AG20443 (cell line): ENCODE measurements at regions not wholly inside any gene's neighbourhood (a gene's known extent, or its start where the extent isn't known, plus 50 kb on each side); places are given as distances from the start of the nearest gene placed in this dataset.
"Not testable (repeated sequence)": the region's sequence is repeated elsewhere in the genome, so short reads cannot be mapped to it uniquely, and the experiment has no call there.

Experiments
- DNase-seq: peaks from one replicate; pipeline ENCODE4 v3.0.0; 2012; ENCODE audit warnings: low spot score, mixed read lengths

DNA sequence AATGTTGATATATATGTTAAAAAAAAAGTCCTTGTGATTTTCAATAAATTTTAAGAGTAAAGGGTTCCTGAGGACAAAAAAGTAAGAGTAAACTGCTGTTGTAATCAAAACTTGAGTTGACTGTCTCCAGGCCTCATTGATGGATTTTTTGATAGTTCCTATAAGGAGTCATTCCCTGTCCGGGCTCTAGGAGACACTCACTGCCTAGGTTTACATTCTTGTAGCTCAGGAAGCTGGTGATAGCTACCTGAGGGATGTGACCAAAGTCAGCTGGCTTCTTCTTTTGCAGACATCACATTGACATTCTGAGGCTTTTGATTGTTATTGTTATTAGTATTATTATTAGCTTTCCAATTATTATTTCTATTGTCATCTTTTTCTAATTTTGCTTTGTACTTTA is 116.5 kb upstream of the FBXL7 start:
- DNase-seq, result peak; percentile 37

DNA sequence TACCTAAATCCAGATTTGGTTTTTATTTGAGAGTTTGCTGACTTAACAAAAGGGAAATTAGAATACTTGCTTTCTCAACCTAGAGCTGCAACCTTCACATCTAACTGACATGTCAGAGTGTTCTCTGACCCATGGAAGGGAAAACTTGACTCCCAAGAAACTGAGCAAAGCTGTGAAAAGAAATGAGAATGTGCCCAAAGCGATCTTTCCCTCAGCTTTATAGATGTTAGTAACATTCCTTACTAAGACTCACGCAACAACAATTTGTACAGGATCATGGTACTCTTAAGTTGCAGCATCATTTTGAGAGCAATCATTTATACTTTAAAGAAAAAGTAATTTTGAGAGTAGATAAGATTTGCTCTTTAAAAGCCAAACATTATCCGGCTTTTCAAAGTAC is 117.0 kb upstream of the FBXL7 start:
- DNase-seq, result no peak

DNA sequence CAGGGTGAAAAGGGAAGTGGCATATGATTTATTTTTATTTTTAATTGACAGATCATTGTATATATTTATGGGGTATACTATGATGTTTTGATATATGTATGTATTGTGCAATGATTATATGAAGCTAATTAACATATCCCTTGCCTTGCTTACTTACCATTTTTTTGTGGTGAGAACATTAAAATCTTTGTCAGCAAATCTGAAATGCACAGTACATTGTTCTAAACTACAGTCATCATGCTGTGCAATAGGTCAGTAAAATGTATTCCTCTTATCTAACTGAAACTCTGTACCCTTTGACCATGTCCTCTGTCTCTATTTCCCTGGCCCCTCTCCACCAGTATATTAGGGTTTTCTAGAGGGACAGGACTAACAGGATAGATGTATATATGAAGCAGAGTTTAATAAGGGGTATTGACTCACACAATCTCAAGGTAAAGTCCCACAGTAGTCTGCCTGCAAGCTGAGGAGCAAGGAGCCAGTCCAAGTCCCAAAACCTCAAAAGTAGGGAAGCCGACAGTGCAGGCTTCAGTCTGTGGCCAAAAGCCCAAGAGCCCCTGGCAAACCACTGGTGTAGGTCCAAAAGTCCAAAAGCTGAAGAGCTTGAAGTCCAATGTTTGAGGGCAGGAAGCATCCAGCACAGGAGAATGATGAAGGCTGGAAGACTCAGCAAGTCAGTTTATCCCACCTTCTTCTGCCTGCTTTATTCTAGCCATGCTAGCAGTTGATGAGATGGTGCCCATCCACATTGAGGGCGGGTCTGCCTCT is 122.2 kb upstream of the FBXL7 start:
- DNase-seq, result no peak

DNA sequence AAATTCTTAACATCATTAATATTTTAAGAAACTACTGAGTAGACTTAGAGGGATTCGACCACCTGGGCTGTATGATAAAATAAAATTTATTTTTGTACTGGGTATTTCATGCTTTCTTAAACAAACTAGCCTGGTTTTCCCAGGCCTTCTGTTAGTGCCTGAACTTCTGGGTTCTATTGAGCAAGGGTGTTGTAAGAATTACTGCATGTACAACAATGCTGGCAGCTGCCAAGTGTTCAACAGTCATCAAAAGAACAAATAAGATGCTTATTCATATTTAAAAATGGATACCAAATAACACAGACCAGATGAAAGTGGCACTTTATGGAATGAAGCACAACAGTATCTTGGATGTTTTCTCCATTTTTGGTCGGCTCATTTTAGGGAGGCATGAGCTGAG is 123.2 kb upstream of the FBXL7 start:
- no peak for DNase-seq

DNA sequence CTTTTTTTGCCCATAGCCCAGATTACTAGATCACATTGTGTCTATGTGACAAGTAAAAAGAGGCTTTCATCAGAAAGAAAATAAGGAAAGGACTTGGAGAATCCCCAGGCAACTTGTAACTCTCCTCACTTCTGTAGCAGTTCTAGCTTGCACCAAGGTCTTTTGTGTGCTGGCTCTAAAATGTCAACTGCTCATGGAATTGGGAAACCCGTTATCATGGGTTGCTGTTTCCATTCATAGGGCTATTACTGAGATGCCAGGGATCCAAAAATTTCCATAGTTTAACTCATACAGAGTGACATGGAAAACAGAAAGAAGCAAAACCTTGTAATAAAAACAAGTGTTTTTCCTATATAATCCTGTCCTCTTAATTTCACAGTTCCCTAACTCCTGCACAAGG is 123.9 kb upstream of the FBXL7 start:
- no peak for DNase-seq

DNA sequence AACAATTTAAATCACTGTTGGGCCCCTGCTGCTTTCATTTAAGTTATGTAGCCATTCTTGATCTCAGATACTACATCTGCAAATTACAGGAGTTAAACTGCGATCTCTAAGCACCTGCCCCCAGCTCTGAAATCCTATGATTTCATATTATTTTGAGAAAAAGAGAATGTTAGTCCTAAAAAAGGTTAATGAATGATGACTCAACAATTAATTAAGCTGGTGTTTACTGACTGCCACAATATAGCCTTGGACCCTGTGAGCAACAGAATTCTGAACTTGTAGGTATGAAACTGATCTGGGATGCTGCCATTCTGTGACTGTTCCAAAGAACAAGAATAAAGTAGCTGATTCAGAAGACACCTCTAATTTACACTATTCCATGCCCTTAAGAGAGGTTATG is 124.4 kb upstream of the FBXL7 start:
- DNase-seq, result no peak

DNA sequence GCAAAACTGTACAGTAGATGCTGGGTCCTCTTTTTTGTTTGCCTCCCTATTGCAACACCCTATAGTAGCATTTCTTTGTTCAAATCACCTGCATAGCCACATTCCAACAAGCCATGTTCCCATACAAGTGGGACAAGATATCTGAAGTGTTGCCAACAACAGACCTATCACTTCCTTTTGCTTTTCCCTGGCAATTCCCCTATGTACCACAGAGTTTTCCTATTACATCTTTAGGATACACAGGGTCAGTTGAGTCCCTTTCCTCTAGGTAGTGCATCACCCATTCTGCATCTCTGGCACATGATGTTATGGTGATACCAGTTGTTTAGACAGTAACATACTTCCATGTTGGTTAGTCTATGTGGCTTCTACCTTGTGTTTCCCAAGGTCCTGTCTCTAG is 125.1 kb upstream of the FBXL7 start:
- DNase-seq, result no peak

DNA sequence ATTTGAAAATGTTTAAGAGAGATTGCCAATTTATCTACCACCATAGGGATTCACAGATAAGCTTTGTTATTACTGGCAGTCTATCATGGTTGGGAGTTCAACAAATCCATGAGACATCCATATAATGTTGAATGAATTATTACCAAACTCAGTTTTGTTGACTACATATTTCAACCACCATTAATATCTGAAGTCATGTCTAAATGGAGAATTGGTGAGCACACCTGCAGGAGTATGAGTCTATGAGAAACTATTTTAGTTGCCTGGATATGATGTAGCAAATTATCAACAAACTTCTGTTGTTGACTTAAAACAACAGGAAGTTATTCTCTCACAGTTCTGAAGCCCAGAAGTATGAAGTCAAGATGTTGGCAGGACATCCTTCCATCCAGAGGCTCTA is 126.8 kb upstream of the FBXL7 start:
- DNase-seq, result no peak

DNA sequence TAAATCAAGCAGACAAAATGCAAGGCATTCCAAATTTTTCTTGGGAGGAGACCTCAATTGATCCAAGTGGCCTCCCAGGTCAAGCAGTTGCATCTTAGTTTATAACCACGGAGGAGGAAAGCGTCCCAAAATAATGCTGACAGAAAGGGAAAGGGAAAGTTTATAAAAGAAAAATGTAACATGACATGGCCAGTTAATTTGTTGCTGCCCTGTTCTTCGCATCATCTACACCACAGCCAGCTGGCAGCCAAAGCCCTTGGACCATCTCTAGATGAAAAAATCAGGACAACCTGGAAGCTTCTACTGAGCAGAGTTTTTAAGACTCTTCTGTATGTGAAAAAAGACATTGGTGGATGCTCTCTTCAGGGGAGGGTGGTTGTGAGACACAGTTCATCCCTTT is 128.8 kb upstream of the FBXL7 start:
- DNase-seq, result no peak

DNA sequence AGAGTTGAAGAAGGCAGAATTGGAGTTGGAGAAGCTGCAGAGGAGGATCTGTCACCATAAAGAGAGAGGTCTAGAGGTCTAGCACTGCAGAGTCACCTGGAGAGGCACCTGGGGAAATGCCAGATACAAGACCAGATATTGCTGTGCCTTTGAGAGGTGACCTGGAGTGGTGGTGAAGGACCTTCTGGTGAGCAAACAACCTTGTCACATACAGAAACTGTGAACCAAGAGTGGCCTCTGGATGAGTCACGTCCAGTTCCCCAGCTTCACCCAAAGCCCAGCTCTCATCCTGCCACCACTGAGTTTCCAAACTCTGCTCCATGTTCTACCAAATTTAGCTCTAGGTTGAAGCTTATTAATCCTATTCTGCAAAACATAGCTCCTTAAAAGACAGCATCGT is 131.1 kb upstream of the FBXL7 start:
- no peak for DNase-seq

DNA sequence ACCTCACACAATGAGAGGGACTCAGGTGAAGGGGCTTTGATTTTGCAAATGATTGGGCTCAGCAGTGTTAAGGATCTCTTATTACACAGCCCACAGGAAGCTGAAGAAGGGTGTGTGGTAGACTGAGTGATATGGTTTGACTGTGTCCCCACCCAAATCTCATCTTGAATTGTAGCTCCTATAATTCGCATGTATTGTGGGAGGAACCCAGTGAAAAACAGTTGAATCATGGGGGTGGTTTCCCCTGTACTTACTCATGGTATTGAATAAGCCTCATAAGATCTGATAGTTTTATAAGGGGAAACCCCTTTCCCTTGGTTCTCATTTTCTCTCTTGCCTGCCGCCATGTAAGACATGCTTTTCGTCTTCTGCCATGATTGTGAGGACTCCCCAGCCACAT is 132.5 kb upstream of the FBXL7 start:
- DNase-seq, result no peak

DNA sequence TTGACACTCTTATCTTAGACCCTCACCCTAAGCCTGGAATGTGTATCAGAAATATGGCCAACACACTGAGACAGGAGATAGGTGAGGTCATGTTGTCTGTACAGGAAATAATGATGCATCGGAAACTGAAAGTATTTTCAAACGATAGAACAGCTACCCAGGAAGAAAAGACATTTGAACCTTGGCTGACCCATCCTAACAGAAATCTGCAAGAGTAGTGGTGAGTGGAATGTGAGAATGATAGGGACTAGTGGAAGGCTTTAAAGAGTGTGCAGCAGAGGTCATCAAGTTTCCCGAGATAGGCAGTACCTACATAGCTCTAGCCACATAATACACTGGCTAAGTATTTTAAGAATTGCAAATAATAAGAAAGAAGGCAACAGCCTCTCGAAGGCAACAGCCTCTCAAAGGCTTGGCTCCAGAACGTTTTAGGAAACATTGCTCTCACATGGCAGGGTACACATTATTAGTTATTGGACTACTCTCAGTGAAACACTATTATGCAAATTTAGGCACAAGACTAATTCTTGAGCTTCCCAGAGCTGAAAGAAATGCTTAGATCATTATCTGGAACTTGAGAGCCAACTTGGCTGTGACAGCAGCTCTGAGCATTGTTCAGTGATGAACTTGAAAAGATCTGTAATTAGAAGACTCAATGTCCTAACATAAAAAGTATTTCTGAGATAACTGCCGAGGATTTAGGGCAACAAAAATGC is 133.1 kb upstream of the FBXL7 start:
- no peak for DNase-seq

DNA sequence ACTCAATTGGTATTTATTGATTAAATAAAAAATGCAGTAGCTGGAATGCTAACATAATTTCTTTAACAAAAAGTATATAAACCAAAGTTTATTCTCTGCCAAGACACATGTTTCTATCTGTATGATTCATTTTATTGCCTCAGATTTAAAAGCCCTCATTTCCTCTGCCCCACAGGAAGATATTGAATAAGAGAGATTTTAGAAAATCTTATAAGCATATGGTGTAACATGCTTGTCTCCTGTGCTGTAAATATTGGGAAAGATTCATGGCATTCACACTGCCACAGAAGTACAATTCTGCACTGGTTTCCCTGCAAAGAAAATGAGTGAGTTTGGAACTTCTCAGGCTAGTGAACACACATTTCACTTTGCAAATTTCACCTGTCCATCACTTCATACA is 134.9 kb upstream of the FBXL7 start:
- no peak for DNase-seq

DNA sequence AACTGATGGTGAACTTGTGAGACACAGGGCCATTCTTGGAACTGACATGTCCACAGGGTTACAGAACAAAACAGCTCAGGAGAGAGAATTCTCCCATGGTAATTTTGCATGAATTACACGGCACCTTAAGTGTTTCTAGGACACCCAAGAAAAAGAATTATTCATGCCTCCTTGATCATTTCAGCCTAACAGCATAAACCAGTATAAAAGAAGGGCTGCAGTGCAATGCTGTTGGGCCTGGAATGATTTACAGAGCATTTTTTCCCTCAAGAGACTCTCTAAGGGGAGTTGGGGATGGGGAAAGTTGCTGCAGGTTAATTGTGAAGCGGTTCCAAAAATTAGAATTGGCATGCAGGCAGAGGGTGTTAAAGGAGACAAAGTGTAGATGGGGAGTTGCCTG is 136.4 kb upstream of the FBXL7 start:
- DNase-seq, result no peak

DNA sequence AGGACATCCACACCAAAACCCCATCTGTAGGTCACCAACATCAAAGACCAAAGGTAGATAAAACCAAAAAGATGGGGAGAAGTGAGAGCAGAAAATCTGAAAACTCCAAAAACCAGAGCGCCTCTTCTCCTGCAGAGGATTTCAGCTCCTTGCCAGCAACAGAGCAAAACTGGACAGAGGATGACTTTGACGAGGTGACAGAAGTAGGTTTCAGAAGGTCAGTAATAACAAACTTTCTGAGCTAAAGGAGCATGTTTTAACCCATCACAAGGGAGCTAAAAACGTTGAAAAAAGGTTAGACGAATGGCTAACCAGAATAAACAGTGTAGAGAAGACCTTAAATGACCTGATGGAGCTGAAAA is 142.9 kb upstream of the FBXL7 start:
- DNase-seq, result not testable (repeated sequence)

DNA sequence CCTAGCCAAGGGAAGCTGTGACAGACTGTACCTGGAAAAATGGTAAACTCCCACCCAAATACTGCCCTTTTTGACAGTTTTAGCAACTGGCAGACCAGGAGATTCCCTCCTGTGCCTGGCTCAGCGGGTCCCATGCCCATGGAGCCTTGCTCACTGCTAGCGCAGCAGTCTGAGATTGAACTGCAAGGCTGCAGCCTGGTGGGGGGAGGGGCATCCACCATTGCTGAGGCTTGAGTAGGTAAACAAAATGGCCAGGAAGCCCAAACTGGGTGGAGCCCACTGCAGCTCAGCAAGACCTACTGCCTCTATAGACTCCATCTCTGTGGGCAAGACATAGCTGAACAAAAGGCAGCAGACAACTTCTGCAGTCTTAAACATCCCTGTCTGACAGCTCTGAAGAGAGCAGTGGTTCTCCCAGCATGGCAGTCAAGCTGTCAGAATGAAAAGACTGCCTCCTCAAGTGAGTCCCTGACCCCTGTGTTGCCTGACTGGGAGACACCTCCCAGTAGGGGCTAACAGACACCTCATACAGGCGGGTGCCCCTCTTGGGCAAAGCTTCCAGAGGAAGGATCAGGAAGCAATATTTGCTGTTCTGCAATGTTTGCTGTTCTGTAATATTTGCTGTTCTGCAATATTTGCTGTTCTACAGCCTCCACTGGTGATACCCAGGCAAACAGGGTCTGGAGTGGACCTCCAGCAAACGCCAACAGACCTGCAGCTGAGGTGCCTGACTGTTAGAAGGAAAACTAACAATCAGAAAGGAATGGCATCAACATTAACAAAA is 143.5 kb upstream of the FBXL7 start:
- not testable (repeated sequence) for DNase-seq

DNA sequence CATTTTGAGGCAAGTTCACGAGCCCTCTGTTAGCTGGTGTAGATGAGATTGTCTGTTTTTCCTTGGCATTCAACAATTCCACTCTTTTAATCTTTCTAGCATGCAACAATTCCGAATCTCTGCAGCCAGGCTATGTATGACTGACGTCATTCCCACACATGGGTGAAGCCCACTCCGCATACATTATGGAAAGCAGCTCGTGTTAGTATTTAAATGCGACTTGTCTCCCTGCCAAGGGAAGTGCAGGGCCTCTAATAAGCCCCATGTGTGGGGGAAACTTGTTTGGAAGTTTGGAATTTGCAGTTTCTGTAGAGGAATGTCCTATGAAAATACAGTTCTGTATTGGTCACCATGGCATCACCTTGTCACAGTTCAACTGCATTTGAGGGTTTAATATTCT is 146.0 kb upstream of the FBXL7 start:
- peak; percentile 11 for DNase-seq

DNA sequence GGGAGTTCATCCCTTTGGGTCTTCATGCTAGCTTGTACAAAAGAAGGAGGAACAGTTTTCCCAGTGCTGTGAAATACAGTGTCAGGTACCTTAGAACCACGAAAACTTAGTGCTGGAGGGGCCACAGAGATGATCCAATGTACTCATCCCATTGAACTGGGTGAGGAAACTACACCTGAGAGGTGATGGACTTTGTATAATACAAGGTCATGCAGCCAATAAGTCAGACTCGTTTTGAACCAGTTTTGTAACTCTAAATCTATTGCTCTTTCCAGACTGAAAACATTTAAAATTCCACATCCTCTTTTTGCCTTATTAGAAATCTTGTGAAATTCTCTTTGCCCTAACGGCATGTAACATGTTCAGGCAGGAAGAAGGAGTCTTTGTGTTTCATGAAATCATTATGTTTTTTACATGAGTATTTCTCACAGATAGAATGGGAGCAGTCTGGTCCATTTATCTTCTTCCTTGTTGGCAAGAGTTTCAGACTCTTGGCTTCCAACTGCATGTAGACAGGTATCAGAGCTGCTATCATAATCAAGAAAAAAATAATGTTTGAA is 146.8 kb upstream of the FBXL7 start:
- DNase-seq, result no peak

DNA sequence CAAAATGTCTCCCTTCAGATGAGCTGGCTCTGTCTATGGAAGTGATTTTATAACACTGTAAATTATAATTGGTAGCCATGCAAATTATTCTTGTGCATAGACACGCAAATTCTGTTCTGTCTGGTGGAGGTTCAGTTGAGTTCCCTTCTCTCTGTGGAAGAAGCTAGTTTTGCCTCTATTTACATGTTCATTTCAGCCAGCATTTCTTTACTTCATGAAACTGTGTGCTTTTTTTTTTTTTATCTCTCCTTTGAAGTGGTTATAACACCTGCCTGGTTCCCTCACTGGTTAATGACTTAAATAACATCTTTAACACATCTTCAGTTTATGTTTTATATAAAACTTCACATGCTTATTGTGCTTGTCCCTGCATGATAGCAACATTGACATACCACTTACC is 149.4 kb upstream of the FBXL7 start:
- no peak for DNase-seq

DNA sequence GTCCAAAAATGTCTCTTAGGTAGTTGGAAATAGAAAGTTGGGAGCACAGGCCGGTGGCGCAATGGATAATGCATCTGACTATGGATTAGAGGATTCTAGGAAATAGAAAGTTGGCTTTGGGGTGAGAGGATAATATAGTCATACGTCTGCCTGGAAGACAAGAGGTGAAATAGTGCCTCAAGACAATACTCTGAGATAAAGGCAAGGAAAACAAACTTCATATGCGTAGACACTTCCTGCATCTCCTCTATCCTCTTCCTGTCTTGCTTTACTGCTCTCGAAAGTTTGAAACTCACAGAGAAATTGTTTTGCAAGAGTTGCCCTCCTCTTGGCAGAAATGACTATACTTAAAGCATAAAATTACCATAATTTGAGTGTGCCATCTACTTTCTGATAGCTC is 153.2 kb upstream of the FBXL7 start:
- DNase-seq, result no peak

DNA sequence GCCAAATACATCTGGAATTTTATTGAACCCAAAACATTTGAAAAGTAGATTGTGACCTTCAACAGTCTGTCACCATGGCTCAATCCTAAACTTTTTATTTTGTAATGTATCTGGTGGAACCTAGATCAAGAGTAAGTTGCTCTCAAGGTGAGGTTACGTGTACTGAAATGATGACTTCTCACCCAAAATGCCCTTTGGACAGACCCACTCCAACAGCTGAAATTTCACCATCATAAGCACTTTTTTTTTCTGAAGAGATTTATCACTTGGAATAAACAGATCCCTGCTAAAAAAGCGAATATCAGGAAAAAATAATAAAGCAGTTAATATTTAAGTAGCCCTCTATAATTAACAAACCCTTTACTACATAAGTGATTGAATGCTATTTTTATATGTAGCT is 155.0 kb upstream of the FBXL7 start:
- no peak for DNase-seq

DNA sequence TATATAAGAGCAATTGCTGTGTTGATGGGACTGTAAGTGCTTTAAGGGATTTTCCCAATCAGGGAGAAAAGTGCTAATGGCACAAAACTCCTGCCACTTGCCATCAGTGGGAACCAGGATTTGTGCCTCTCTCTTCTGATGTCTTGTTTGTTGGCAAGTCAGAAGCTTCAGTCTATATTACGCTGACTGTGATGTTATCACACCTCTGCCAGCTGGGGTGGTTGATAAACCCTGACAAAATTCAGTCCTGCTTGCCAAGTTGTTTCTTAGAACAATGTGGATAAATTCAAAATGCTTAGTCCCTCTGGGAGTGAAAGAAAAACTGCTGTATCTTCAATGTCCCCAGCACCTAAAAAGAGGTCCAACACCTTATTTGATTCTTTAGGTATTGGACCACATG is 161.4 kb upstream of the FBXL7 start:
- no peak for DNase-seq
